Glomerular visceral epithelial cell (primary cell): ENCODE measurements at regions not wholly inside any gene's neighbourhood (a gene's known extent, or its start where the extent isn't known, plus 50 kb on each side); places are given as distances from the start of the nearest gene placed in this dataset.
A peak's percentile ranks its signal among the peaks of the same experiment; 100 is the strongest.

Experiments
- DNase-seq: peaks from one replicate; pipeline ENCODE4 v3.0.0-alpha.2; 2016; ENCODE audit errors: extremely low spot score

DNA sequence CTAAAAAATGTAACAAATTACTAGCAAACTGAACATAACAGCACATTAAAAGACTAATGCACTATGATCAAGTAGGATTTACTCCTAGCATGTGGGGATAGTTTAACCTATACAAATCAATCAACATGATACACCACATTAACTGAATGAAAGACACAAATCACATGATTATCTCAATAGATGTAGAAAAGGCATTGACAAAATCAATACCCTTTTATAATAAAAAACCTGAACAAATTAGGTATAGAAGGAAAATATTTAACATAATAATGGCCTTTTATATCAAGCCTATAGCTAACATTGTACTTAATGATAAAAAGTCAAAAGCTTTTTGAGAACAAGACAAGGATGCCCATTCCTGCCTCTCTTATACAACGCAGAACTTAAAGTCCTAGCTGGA lies 540.0 kb downstream of the RERGL start:
- DNase-seq = no peak

GRCh38 chr12:17540921-17541320 lies 549.1 kb downstream of the RERGL start:
- no peak for DNase-seq

DNA sequence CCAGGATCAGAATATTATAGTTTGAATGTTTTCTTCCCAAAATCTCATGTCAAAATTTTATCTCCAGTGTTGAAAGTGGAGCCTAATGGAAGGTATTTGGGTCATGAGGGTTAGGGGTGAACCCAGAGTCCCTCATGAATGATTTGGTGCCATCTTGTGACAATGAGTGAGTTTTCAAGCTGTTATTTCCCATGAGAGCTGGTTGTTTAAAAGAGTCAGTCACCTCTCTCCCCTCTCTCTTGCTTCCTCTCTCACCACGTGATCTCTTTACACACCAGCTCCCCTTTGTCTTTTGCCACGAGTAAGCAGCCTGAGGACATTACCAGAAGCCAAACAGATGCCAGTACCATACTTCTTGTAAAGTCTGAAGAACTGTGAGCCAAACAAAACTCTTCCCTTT lies 561.6 kb downstream of the RERGL start:
- no peak for DNase-seq

GRCh38 chr12:17527021-17527420 lies 563.0 kb downstream of the RERGL start:
- DNase-seq = no peak

GRCh38 chr12:17511369-17511768 lies 578.6 kb downstream of the RERGL start:
- DNase-seq = peak; percentile 0

GRCh38 chr12:17507336-17507735 lies 582.7 kb downstream of the RERGL start:
- no peak for DNase-seq

- no peak for DNase-seq
These were observed 586.3 kb downstream of the RERGL start for GRCh38 chr12:17503742-17504141.

DNA sequence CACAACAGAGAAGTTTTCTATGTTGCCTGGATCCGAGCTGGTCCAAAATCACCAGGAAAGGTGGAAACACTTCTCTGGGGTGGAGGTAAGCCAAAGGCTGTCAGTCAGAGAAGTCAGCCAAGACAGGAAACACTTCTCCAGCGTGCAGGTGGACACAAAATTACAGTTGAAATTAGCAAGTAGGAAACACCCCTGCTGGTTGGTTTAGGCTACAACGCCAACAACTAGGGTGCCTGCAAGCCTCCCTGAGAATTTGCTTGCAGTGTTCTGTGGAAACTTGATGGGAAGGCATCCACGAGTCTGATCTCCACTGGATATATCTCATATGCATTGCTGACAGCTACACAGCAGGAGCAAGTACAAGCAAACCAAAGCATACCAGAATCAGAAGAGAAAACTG lies 600.5 kb downstream of the RERGL start:
- DNase-seq = no peak

DNA sequence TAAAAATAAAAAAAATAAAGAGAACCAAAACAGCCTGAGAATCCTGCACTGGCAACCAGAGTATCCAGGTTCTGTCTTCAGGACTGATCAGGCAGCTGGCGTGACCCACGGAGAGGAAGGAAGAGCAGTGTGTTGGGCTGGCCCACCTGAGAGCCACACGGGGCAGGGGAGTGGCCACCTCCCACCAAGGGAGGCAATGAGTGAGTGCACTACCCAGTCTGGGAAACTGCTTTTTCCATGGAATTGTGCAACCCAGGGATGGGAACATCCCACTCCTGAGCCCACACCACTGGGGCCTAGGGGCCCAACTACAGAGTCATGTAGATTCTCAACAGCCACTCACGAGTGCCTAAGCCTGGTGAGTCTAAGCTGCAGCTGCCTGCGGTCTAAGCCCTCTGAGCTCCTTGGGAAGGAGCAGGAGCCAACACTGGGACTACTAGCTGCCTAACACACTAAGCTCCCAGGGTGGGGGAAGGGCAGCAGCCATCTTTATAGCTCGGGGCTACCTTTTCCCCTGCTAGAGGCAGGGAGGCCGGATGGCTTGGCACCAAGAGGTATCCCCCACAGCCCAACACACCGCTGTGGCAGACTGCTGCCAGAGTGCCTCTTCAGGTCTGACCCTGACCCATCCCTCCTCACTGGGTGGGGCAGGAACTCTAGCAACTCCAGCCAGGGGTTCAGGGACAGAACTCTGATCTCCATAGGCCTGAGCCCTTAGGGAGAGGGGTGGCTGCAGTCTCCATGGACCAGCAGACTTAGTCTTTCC lies 610.9 kb downstream of the RERGL start:
- DNase-seq = no peak

- no peak for DNase-seq
These were observed 619.5 kb downstream of the RERGL start for GRCh38 chr12:17470460-17470859.

- no peak for DNase-seq
These were observed 630.8 kb downstream of the RERGL start for GRCh38 chr12:17459214-17459613.

GRCh38 chr12:17456486-17456885 lies 633.5 kb downstream of the RERGL start:
- DNase-seq = peak; percentile 5

DNA sequence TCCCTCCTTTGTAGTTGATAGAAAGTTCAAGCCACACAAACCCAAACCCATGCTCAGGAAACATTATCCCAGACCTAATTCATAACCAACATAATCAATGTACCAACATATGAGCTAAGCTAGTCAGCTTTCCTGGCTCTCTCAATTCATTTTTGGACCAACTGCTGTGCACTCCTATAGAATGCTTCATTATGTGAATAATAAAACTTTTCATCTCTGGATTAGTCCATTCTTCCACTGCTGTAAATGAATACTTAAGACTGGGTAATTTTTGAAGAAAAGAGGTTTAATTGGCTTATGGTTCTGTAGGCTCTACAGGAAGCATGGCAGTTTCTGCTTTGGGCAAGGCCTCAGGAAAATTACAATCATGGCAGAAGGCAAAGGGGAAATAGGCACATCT lies 651.9 kb downstream of the RERGL start:
- DNase-seq = no peak

GRCh38 chr12:17416748-17417147 lies 673.2 kb downstream of the RERGL start:
- DNase-seq = no peak

DNA sequence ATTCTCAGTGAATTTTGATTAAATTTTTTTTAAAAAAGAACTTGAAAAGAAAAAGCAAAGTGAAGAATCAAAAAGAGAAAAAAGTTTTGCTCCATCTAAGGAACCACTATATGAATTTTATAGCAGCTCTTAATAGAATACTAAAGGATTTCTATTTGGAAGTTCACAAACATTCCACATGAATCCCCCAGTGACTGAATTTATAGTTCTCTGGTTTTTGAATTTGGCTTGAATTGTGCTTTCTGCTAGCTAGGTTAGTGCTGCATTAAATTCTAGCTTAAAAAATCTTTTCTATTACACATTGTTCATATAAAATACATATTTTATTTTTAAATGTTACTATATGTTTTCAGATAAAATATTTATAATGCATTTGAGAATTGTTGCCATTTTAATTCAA lies 675.4 kb downstream of the RERGL start:
- no peak for DNase-seq

DNA sequence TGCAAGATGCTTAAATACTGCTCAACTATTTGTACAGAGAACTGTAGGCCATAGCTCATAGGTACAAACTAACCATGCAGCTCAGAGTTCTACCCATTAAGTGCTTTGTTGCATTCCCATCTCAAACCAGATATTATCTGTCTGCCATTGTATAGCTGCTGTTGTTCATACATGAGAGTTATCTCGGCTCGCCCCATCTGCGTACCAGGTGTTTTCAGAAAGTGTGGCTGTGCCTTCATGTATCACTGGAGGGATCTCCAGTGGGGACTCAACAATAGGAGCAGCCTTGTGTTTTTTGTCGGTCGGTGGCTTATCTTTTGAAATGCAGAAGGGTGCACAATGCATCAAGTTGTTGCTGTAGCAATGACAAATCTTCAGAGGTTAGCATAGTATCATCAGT lies 678.3 kb downstream of the RERGL start:
- DNase-seq = no peak

DNA sequence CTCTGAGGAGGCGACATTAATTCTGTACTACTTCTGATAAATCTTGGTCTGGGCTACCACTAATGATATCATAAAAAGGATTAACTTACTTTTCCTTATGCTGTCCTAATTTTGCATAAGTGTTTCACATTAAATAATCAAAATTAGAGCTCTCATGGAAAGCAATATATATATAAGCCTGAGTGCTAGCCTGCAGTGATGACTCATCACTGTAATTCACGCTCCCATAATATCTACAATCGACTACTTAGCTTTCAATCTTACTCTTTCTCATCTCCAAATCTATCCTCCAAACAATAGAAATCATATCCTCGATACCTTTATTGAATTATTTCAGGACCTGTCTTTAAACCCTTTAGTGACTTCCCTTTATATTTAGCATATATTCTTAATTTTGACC lies 701.3 kb downstream of the RERGL start:
- DNase-seq = no peak

DNA sequence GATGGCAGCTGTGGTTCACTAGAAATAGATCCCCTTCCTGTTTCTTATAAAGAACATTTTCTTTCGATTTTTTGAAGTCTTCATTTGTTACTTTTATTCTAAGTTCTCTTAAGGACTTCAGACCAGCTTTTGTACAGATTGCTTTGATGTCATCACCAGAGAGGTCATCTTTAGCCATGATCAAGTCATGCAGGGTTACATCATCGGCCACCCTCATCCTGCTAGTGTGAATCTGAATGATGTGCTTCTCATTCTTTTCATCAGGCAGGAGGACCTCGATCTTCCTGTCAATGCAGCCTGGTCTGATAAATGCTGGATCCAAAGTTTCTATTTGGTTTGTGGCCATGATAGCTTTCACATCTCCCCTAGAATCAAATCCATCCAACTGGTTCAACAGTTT lies 706.7 kb downstream of the RERGL start:
- no peak for DNase-seq

- DNase-seq = peak; percentile 29
These were observed 708.8 kb downstream of the RERGL start for GRCh38 chr12:17381211-17381610.

DNA sequence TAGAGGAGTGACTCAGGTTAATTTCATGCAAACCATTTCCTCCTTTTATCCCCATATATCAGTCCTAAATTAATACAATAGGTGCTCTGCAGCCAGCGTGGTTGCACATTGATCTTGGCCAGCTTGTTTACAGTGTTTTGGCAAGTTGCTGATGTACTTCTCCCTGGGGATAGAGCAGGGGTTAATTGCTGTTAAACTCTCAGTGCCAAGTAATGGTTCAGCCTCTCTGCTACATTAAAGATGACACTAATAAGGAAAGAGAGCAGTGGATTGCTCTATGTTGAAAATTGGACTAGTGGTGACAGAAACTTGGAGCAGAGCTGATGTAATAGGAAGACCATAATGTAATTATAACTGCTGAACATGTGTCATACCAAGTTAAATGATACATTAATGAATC lies 717.5 kb downstream of the RERGL start:
- DNase-seq = no peak

DNA sequence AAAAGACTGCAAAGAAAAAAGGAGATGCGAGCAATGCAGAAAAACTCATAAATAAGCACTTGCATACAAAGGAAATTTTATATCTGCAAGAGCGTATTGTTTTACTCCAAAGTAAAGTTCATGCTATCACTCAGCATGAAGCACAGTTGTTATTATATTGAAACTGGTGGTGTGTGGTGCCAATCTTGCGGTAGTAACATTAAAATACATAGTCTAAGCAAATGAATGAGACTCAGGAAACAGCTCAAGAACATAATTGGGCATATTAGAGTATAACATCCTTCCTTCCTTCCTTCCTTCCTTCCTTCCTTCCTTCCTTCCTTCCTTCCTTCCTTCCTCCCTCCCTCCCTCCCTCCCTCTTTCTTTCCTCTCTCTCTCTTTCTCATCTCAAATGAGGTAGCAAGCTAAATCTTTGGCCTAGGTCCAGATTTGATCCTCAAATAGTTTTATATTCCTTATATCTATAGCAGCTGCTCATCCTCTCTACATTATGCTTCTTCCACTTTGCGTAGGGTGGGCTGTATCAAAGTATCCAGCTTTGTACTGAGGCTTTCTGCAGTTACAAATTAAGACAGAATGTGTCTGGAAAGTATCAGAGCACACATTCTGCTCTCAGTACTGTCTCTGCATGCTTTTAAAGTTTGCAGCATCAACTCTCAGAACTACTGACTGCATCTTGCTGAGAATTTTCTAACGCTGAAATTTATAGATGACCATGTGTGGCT lies 718.3 kb downstream of the RERGL start:
- DNase-seq = no peak

GRCh38 chr12:17370621-17371020 lies 719.4 kb downstream of the RERGL start:
- DNase-seq = no peak

DNA sequence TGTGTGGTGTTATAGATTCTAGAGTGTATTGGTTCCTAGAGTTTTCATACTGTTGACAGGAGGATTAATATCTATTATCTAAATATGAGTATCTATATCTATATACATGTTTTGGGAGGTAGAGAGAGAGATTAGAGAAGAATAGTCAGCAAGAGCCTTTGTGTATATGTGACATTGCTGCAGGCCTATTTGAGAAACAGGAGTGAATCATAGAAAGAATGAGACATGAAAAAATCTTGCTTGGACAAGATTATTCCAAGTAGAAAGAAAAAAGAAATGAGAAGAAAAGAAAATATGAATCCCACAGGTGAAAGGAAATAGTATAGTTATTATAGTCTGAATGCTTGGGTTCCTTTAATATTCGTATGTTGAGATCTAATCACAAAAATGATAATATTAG lies 720.4 kb downstream of the RERGL start:
- no peak for DNase-seq

GRCh38 chr12:17361224-17361623 lies 728.8 kb downstream of the RERGL start:
- no peak for DNase-seq
